K562 (cell line): ENCODE measurements at regions not wholly inside any gene's neighbourhood (a gene's known extent, or its start where the extent isn't known, plus 50 kb on each side); places are given as distances from the start of the nearest gene placed in this dataset.

Experiments
- ATAC-seq: fragments of 200-7000 bp; cut with Tn5 transposase; 3 replicates; pipeline ENCODE4 v1.9.1; 2020; ENCODE audit warnings: moderate library complexity
- BruUV-seq: library from RNA; stranded (reverse); fragments of 400-500 nt; replicated peaks from 2 replicates; lab custom pipeline; 2021; lab: Mats Ljungman, UMichigan
- CTCF ChIA-PET: fragments of 300-600 bp; formaldehyde crosslinking; extraction: SDS; loops from one replicate; lab custom pipeline; 2021; ENCODE audit warnings: low intra/inter-chr PET ratio; lab: Yijun Ruan, JAX
- POLR2A ChIA-PET: fragments of 300-600, 350-650 bp; sonication (Branson Sonifier 250); formaldehyde crosslinking; extraction: SDS; loops from one replicate; lab custom pipeline; 2021; ENCODE audit warnings: antibody characterized with exemption, inconsistent platforms; lab: Yijun Ruan, JAX
- DNase-seq, 4 experiments: peaks; one replicate each; pipeline versions ENCODE4 v3.0.0 to v3.0.0-alpha.2; 2011 to 2018; ENCODE audit warnings: low spot score in 3 of 4, mixed read lengths in 3 of 4; ENCODE audit errors: extremely low read depth in 1 of 4
- FAIRE-seq: peaks from 2 replicates; lab custom pipeline; 2011; peaks lifted over from hg19 to GRCh38; lab: Jason Lieb, UNC
- H2AFZ ChIP-seq: 2 replicates; pipeline ENCODE4 v1.6.0; 2011; ENCODE audit warnings: low read depth, low read length, control low read depth, inconsistent platforms
- H3K27ac ChIP-seq: fragments of 200-600 bp; 3 replicates; pipeline ENCODE4 v1.8.0; 2011; ENCODE audit warnings: low read depth, mild to moderate bottlenecking, control low read depth, inconsistent platforms, low read length, moderate library complexity, mixed read lengths; ENCODE audit errors: extremely low read depth
- H3K27me3 ChIP-seq, 2 experiments: fragments of 300-600 bp in 1 of 2; 2 replicates in 1 of 2; 3 replicates in 1 of 2; pipeline versions ENCODE4 v1.6.0 to v1.8.0; 2011; ENCODE audit warnings: inconsistent platforms in 2 of 2, low read length in 2 of 2, mild to moderate bottlenecking in 1 of 2, mixed read lengths in 1 of 2, moderate library complexity in 1 of 2; ENCODE audit not compliant: control insufficient read depth in 2 of 2, insufficient read depth in 2 of 2
- H3K36me3 ChIP-seq: fragments of 300-600 bp; 3 replicates; pipeline ENCODE4 v1.8.0; 2011; ENCODE audit warnings: mild to moderate bottlenecking, low read length, inconsistent platforms; ENCODE audit not compliant: control insufficient read depth, insufficient read depth
- H3K4me1 ChIP-seq, 2 experiments: fragments of 200-600 bp in 1 of 2; replicated peaks in 1 of 2; 2 replicates in 1 of 2; 3 replicates in 1 of 2; pipeline versions ENCODE4 v1.5.1 to v1.8.0; 2011; ENCODE audit warnings: inconsistent platforms in 2 of 2, low read length in 2 of 2, mild to moderate bottlenecking in 1 of 2, mixed read lengths in 1 of 2, moderate library complexity in 1 of 2; ENCODE audit not compliant: control insufficient read depth in 2 of 2, insufficient read depth in 2 of 2
- H3K4me2 ChIP-seq: 2 replicates; pipeline ENCODE4 v1.6.1; 2011; ENCODE audit warnings: low read length, control low read depth, inconsistent platforms, mixed read lengths; ENCODE audit not compliant: insufficient read depth
- H3K4me3 ChIP-seq: fragments of 200-600 bp; sonication (generic), shearing (Covaris generic); 2 replicates; pipeline ENCODE4 v1.5.1; 2016; ENCODE audit warnings: control low read depth, inconsistent platforms
- H3K79me2 ChIP-seq: fragments of 200-600 bp; 3 replicates; pipeline ENCODE4 v1.8.0; 2011; ENCODE audit warnings: low read length, inconsistent platforms; ENCODE audit not compliant: control insufficient read depth, insufficient read depth
- H3K9ac ChIP-seq, 2 experiments: 2 replicates each; pipeline versions ENCODE4 v1.6.0 to v1.6.1; 2011; ENCODE audit warnings: low read depth in 2 of 2, low read length in 2 of 2, control low read depth in 1 of 2, inconsistent platforms in 1 of 2, mild to moderate bottlenecking in 1 of 2, mixed read lengths in 1 of 2; ENCODE audit not compliant: insufficient read depth in 1 of 2
- H3K9me1 ChIP-seq: one replicate; pipeline ENCODE4 v1.6.0; 2011; ENCODE audit warnings: inconsistent platforms, mild to moderate bottlenecking, low read length, moderate library complexity; ENCODE audit not compliant: control insufficient read depth, insufficient read depth
- H3K9me3 ChIP-seq: replicated peaks from 2 replicates; pipeline ENCODE4 v1.5.1; 2011; ENCODE audit warnings: low read depth, low read length, inconsistent platforms; ENCODE audit not compliant: control insufficient read depth, insufficient read depth
- H4K20me1 ChIP-seq: replicated peaks from 2 replicates; pipeline ENCODE4 v1.6.1; 2011; ENCODE audit warnings: low read length, inconsistent platforms, mixed read lengths; ENCODE audit not compliant: control insufficient read depth, insufficient read depth
- BRCA1 ChIP-seq, 2 experiments: fragments of 450-650 bp in 1 of 2; sonication (generic) in 1 of 2; formaldehyde crosslinking in 1 of 2; IDR thresholded peaks; 2 replicates each; pipeline versions ENCODE4 v1.5.0 to v1.6.1; 2017 to 2020; ENCODE audit warnings: mild to moderate bottlenecking in 1 of 2, missing genetic modification reagents in 1 of 2
- CCNT2 ChIP-seq: IDR thresholded peaks from 2 replicates; pipeline ENCODE4 v1.6.1; 2011; ENCODE audit warnings: borderline replicate concordance, low read depth, mild to moderate bottlenecking, moderate library complexity, mixed read lengths, low read length; ENCODE audit not compliant: insufficient read length; ENCODE audit errors: extremely low read depth
- MAFF ChIP-seq: IDR thresholded peaks from 2 replicates; pipeline ENCODE4 v1.6.1; 2012; ENCODE audit warnings: low read length, improper control_type of control experiment
- NFE2L1 ChIP-seq: fragments of 450-650 bp; IDR thresholded peaks from 2 replicates; pipeline ENCODE4 v1.6.1; 2016; ENCODE audit warnings: missing genetic modification characterization, low read depth, mild to moderate bottlenecking, missing compliant biosample characterization, moderate library complexity, borderline replicate concordance
- SMARCC2 ChIP-seq: fragments of 450-650 bp; IDR thresholded peaks from 2 replicates; pipeline ENCODE4 v1.6.1; 2017; ENCODE audit warnings: antibody characterized with exemption, moderate library complexity, mild to moderate bottlenecking, low read depth
- SMARCE1 ChIP-seq: fragments of 450-650 bp; IDR thresholded peaks from 2 replicates; pipeline ENCODE4 v1.7.1; 2016; ENCODE audit warnings: mild to moderate bottlenecking
- SPI1 ChIP-seq: IDR thresholded peaks from 2 replicates; pipeline ENCODE4 v1.6.1; 2011; ENCODE audit warnings: low read depth, low read length, control low read depth, borderline replicate concordance
- TAL1 ChIP-seq: fragments of 450-650 bp; IDR thresholded peaks from 2 replicates; pipeline ENCODE4 v1.6.1; 2016; ENCODE audit warnings: mild to moderate bottlenecking
- TEAD1 ChIP-seq, 2 experiments: fragments of 450-650 bp in 1 of 2; sonication (generic) in 1 of 2; formaldehyde crosslinking; IDR thresholded peaks; 2 replicates each; pipeline versions ENCODE4 v1.4.0 to v1.8.0; 2020 to 2022; ENCODE audit warnings: mild to moderate bottlenecking in 2 of 2, missing genetic modification reagents in 1 of 2
- ZFP36 ChIP-seq: fragments of 150-350 bp; IDR thresholded peaks from 2 replicates; pipeline ENCODE4 v1.6.1; 2018; ENCODE audit warnings: low read length, low read depth; ENCODE audit not compliant: partially characterized antibody
- ZNF354B ChIP-seq: fragments of 250-450 bp; sonication (Bioruptor Pico); IDR thresholded peaks from 2 replicates; pipeline ENCODE4 v1.4.0; 2020
- WGBS: fragments of 100-300 bp; shearing (Covaris generic); methylation state at CpG from one replicate; pipeline ENCODE4 v1.1.6; 2016; ENCODE audit warnings: low coverage, mixed read lengths; ENCODE audit not compliant: insufficient coverage; ENCODE audit errors: missing lambda C conversion rate; 5-methylcytosine and 5-hydroxymethylcytosine counted together
- in situ Hi-C: fragments of 300-500 bp; cut with MboI; formaldehyde crosslinking; loops from 4 replicates; pipeline ENCODE4 v1.15.0; 2018; ENCODE audit warnings: inconsistent platforms, mixed read lengths
- intact Hi-C: fragments of 100-400 bp; cut with micrococcal nuclease; formaldehyde crosslinking; loops from 2 replicates; pipeline ENCODE4 v1.14.2; 2022
- TF ChIP-seq, protein P1 (sequence below), 3 experiments: fragments of 200-800 bp in 1 of 3; fragments of 250-450 bp in 1 of 3; fragments of 450-650 bp in 1 of 3; sonication (Bioruptor Pico) in 1 of 3; sonication (Bioruptor generic) in 1 of 3; formaldehyde crosslinking in 1 of 3; IDR thresholded peaks; 2 replicates each; pipeline versions ENCODE4 v1.6.1 to v1.8.0; 2016 to 2022; ENCODE audit warnings: mild to moderate bottlenecking in 2 of 3, missing genetic modification characterization in 2 of 3, missing compliant biosample characterization in 1 of 3, moderate library complexity in 1 of 3

DNA sequence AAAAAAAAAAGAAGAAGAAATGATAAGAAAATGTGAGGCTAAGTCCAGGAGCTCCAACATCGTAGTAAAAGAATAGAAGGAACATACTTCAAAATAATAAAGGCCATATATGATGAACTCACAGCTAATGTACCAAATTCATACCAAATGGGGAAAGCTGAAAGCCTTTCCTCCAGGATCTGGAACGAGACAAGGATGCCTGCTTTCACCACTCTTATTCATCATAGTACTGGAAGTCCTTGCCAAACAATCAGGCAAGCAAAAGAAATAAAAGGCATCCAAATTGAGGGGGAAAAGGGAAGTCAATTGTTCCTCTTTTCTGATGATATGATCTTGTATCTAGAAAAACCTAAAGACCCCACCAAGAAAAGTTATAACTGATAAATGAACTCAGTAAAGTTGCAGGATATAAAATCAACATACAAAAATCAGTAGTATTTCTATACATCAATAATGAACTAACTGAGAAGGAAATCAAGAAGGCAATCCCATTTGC, 170.6 kb downstream of the METTL4 start:
- ChIA-PET POLR2A (interaction anchor here (0.9 kb wide), 1 partner anchor 78 kb away, joined by 3 read pairs; no protein-coding TSS in a partner anchor), CTCF (no interaction called here)
- H3K79me2 ChIP-seq, result no peaks in the 10 kb centered on the region
- H4K20me1 ChIP-seq, result no peaks in the 10 kb centered on the region
- no peak for FAIRE-seq
- no peak for ATAC-seq
- H3K9ac ChIP-seq, result no peak overlapping the region
- no peaks in the 10 kb centered on the region for H3K36me3 ChIP-seq
- intact Hi-C loops, result no loop called here
- no peaks in the 10 kb centered on the region for H3K9me1 ChIP-seq
- DNase-seq, result no peak
- H3K4me1 ChIP-seq, result no peaks in the 10 kb centered on the region
- TF ChIP-seq SMARCE1, result peak; percentile 28; the same call in 1 of the 2 replicates
- TF ChIP-seq BRCA1 (IDR thresholded peaks at IDR 0.05), result no peak
- TF ChIP-seq BRCA1 (CRISPR knock-in tag; IDR thresholded peaks at IDR 0.05), result no peak
- no peak overlapping the region for H3K4me2 ChIP-seq
- H3K4me3 ChIP-seq, result no peak overlapping the region
- H3K27ac ChIP-seq, result no peak overlapping the region
- in situ Hi-C loops, result no loop called here
- no peaks in the 10 kb centered on the region; a peak in 1 of 5 replicates for H3K27me3 ChIP-seq
- WGBS, result 16% methylated on average over 2 of the region's 2 CpGs
- H3K9me3 ChIP-seq, result no peaks in the 10 kb centered on the region
- no TSS peak for BruUV-seq
- no peak overlapping the region for H2AFZ ChIP-seq

DNA sequence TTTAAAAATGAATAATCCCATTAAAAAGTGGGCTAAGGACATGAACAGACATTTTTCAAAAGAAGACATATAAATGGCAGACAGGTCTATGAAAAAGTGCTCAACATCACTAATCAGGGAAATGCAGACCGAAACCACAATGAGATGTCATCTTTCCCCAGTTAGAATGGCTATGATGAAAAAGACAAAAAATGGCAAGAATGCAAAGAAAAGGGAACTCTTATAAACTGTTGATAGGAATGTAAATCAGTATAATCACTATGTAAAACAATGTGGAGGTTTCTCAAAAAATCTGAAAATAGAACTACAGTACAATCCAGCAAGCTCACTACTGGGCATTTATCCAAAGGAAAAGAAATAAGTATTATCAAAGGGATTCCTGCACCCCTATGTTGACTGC, 169.2 kb downstream of the METTL4 start:
- intact Hi-C loops, result no loop called here
- TF ChIP-seq SMARCE1 (peak; percentile 58; the same call in 1 of the 2 replicates), SMARCC2 (peak; percentile 40; the same call in 1 of the 2 replicates), TEAD1 (CRISPR knock-in tag; IDR thresholded peaks at IDR 0.05) (peak in 1 of 2 experiments; percentile 68; a peak in 1 of 4 replicates), ZNF354B (CRISPR knock-in tag) (no peak), SPI1 (0 out of 2 replicates have a peak, but pooled peaks have one; percentile 22), TAL1 (peak; percentile 36), ZFP36 (no peak), NFE2L1 (no peak), CCNT2 (no peak), MAFF (peak; percentile 28; the same call in 1 of the 2 replicates)
- TF ChIP-seq, protein P1, sequence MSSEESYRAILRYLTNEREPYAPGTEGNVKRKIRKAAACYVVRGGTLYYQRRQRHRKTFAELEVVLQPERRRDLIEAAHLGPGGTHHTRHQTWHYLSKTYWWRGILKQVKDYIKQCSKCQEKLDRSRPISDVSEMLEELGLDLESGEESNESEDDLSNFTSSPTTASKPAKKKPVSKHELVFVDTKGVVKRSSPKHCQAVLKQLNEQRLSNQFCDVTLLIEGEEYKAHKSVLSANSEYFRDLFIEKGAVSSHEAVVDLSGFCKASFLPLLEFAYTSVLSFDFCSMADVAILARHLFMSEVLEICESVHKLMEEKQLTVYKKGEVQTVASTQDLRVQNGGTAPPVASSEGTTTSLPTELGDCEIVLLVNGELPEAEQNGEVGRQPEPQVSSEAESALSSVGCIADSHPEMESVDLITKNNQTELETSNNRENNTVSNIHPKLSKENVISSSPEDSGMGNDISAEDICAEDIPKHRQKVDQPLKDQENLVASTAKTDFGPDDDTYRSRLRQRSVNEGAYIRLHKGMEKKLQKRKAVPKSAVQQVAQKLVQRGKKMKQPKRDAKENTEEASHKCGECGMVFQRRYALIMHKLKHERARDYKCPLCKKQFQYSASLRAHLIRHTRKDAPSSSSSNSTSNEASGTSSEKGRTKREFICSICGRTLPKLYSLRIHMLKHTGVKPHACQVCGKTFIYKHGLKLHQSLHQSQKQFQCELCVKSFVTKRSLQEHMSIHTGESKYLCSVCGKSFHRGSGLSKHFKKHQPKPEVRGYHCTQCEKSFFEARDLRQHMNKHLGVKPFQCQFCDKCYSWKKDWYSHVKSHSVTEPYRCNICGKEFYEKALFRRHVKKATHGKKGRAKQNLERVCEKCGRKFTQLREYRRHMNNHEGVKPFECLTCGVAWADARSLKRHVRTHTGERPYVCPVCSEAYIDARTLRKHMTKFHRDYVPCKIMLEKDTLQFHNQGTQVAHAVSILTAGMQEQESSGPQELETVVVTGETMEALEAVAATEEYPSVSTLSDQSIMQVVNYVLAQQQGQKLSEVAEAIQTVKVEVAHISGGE (CRISPR knock-in tag; IDR thresholded peaks at IDR 0.05), result 0 out of 6 replicates have a peak, but pooled peaks of 1 of the 3 experiments have one; percentile 30

More for the DNA sequence above, 169.2 kb downstream of the METTL4 start:
- CTCF ChIA-PET, result no interaction called here
- Histone ChIP-seq H3K9me3 (no peaks in the 10 kb centered on the region), H2AFZ (no peak overlapping the region), H3K4me2 (no peak overlapping the region), H3K36me3 (no peaks in the 10 kb centered on the region), H4K20me1 (no peaks in the 10 kb centered on the region), H3K79me2 (no peaks in the 10 kb centered on the region), H3K4me3 (no peak overlapping the region), H3K9me1 (no peaks in the 10 kb centered on the region), H3K4me1 (no peaks in the 10 kb centered on the region), H3K9ac (no peak overlapping the region), H3K27me3 (no peaks in the 10 kb centered on the region; a peak in 1 of 5 replicates), H3K27ac (no peak overlapping the region)
- in situ Hi-C loops, result no loop called here
- no peak for ATAC-seq
- DNase-seq, result peak in 1 of 4 experiments; percentile 25
- FAIRE-seq, result peak; percentile 52
- POLR2A ChIA-PET, result no interaction called here
- 6% methylated on average over 1 of the region's 1 CpG for WGBS
- no TSS peak for BruUV-seq
